Activated gamma-delta T cell treated with anti-CD3 and anti-CD28 coated beads, Interleukin-2, amount 50 U/mL, for 16 hours (primary cell): ENCODE measurements at regions not wholly inside any gene's neighbourhood (a gene's known extent, or its start where the extent isn't known, plus 50 kb on each side); places are given as distances from the start of the nearest gene placed in this dataset.

ENCODE experiments used
- DNase-seq: peaks from one replicate; pipeline ENCODE4 v3.0.0-alpha.2; 2020; ENCODE audit warnings: low read depth

GRCh38 chr3:105030211-105030610 lies 336.5 kb upstream of the ALCAM start:
- DNase-seq, result no peak

- no peak for DNase-seq
Measured at GRCh38 chr3:105032541-105032940, 334.2 kb upstream of the ALCAM start.

DNA sequence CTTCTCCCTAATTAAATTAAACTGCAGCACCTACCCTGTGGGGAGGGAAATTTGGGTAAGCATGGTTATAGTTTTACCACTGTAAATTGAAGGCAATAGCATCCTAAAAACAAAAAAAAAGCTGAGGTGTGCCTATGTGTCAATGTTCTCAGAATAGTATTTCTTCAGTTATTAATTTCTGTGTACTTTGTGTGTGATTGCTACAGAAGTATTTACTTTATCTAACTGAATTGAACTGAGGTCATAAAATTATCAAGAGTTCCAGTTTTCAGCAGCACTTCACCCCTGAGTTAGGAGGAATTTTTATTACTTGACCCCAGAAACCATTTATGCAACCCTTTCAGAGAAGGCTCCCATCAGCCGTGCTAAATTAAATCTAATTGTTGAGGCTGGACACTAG lies 333.6 kb upstream of the ALCAM start:
- DNase-seq, result no peak

DNA sequence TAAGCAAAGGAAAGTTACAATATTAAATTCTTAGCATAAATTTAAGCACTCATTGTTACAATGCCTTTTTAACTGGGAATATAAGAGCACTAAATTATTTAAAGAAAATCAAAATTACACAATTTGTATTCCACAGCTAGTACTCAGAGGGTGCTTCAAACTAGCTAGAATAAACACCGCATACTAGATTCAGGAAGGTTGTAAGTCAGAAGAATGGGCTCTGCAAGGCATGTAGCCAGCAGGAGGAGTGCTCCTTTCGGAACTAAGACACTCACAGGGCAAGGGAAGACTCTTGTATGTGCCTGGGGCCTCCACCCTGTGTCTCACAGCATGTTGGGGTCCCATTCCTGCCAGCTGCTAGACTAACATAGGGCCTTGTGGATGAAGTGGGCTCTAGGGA lies 327.7 kb upstream of the ALCAM start:
- DNase-seq, result no peak

- DNase-seq, result no peak
Measured at GRCh38 chr3:105040026-105040622, 326.6 kb upstream of the ALCAM start.

GRCh38 chr3:105042586-105042985 lies 324.1 kb upstream of the ALCAM start:
- DNase-seq, result no peak

DNA sequence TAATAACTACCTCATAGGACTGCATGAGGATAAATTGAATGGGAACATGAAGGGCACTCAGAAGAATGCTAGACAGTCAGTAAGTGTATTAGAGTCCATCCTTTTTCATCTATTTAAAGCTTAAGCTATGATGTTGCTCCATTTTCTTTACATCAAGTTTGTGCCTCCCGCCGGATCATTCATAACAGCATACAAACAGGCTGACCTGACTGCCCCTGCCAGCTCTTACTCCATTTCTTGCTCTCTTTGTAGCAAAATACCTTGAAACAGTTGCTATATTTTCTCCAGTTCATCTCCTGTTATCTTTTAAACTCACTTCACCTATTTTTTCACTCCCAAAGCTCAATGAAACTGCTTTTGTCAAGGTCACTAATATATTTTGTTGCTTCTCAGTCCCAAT lies 315.6 kb upstream of the ALCAM start:
- no peak for DNase-seq

DNA sequence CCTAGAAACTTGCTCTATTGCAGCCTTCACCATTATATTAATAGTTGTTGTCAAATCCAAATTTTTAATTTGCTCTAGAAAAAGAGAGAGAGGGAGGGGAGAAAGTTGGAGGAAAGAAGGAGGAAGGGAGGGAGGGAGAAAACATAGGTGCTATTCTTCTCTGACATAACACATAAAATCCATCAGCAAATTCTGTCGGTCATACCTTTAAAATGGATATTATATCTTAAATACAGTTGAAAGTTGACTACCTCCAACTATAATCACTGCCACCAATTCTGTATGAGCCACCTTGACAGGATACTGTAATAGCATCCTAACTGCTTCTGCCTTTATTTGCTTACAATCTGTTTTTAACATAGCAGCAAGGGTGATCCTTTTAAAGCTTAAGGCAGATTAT lies 314.7 kb upstream of the ALCAM start:
- DNase-seq, result no peak

DNA sequence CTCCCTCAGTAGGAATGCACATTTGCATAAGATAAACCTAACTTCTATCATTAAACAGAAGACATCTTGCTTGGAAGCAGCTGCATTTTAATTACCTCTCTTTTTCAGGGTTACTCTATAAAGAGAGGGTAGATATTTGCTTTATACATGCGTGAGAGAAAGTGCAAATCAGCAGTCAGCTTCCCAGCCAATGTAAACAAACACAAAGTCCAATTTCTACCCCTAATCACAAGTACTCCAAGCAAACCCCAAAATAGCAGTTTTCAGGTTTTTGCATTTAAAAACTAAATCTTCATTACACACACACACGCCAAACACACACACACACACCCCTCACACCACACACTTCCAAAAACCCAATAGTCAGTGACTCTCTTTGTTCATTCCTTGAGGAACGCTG lies 303.9 kb upstream of the ALCAM start:
- no peak for DNase-seq

DNA sequence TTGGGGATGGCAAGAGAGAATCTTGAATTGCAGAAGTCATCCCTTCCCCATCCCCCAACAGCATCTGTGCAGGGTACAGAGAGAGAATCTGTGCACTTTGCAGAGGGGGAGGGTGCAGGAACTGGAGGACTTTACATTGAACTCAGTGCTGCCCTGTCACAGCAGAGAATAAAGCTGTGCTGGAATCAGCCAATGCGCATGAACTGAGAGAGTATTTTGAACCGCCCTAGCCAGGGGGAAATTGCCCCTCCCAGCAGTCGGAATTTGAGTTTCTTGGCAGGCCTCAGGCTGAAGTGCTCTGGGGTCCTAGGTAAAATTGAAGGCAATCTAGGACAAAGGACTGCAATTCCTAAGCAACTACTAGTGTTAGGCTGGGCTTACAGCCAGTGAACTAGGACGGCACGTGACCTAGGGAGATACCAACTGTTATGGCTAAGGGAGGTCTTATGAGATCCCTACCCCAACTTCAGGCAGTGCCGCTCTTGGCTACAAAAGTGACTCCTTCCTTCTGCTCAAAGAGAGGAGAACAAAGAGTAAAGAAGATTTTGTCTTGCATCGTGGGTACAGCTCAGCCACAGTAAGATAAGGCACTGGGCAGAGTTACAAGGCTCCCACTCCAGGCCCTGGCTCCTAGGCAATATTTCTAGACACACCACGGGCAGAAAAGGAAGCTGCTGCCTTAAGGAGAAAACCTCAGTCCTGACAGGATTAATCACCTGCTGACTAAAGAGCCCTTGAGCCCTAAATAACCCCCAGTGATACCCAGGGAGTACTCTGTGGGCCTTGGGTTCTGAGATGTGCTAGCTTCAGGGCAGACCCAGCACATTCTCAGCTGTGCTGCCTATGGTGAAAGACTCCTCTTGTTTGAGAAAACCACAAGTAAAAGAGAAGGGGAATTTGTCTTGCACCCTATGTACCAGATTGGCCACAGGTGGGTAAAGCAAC lies 300.5 kb upstream of the ALCAM start:
- no peak for DNase-seq

GRCh38 chr3:105067361-105067760 lies 299.3 kb upstream of the ALCAM start:
- DNase-seq, result no peak

DNA sequence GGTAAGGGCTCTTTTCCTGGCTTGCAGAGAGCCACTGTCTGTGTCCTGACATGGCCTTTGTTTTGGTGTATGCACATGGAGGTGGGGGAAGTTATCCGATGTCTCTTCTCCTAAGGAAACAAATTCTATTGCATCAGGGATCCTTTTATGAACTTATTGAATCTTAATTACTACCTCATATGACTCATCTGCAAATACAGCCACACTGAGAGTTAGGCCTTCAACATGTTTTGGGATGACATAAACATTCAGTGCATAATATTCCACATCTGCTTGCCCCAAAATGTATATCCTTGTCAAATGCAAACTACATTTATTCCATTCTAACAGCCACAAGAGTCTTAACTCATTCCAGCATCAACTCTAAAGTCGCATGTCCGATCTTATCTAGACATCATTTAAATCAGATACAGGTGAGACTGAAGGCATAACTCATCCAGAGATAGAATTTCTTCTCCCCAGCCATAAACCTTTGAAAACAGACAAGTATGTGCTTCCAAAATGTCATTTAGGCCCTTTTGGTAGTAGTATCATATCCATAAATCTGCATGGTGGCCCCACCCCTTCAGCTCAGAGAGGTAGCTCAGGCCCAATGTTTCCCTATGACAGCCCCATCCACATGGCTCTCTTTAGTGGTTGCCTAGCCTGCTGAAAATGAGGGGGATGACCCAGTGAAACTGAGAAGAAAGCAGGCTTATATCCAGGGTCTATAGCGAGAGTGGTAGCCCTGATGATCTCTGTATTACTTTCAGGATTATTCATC lies 289.5 kb upstream of the ALCAM start:
- DNase-seq, result no peak

DNA sequence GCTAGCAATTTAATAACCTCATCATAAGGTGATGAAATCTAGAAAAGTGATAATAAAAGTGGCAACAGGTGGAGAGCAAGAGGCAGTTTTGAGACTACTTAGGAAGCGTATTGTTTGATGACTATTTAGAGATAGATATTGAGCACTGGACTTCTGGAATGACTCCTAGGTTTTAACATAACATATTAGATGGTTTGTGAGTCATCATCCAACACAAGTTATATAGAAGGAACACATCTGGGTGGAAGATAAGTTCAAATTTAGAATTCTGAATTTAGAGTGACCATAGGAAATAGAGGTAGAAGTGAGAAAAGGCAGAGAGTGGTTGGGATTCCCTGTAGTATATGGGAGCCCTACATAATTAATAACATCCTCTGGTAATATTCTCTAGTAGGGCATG lies 282.8 kb upstream of the ALCAM start:
- DNase-seq, result no peak

DNA sequence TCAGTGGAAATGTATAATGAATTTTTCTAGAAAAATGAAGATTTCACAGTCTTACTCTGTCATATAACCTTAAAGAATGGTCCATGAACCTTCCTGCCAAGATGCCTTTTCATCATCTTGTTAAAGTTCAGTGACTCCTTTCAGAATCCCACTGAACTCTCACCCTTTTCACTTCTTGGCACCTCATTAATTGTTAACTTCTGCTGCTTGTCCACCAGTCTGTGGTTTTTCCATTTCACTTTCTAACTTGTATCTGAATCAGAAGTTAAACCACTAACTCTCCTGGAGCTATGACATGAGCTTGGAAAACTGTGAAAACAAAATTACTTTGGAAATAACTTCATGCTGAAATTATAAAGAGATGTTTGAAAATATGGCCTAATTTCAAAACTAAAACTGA lies 281.2 kb upstream of the ALCAM start:
- no peak for DNase-seq

DNA sequence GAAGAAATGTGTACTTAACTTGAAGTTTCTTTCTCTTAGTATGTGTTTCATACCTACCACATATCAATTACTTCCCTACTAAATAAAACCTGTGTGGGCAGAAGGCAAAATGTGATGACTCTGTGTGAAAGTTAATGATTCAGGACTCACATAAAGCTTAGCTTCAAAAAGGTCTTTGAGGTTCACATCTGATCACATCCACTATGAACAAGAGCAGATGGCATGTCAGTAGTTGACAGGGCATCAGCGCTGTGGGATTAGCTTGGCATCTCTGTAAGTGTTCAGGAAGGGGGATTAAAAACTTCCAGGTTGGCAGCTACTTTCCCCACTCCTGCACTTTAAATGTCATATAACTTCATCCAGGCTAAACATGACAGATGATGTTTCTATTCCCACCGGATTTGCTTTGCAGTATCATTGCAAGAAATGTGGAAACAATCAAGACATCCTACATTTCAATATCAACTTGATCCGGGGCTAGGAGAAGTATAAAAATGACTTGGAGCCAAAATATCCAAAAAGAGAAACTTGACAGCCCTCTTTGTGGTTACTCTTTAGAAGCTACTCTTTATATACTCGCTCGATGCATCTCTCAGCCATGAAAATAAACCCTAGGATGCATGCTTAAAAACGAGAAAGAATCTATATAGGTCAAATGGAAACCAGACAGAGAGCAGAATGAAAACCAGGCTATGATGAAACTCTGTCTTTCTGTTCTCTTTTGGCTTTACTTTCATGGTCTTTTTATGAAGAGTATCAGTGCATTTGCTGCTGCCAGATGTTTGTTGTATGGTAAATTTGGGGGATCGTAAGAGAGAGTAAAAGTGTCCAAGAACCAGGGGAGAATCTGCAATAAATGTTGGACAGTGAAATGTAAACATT lies 273.1 kb upstream of the ALCAM start:
- no peak for DNase-seq

DNA sequence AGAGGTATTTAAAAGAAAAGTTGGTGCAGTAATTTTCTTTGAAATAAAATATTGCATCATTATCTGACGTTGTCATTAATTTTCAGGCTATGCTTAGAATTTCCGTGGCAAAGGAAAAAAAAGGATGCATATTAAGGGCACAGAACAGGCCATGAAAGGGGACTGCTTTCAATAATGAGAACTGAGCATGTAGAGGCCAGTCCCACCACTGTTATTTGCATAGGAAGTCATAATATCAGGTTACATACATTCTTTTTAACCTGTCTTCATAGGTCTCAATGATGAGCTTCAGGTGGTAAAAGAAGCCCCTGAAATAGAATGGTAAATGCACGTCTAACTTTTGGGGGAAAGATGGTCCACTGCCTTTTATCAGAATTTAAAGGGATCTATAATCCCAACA lies 272.1 kb upstream of the ALCAM start:
- DNase-seq, result no peak

DNA sequence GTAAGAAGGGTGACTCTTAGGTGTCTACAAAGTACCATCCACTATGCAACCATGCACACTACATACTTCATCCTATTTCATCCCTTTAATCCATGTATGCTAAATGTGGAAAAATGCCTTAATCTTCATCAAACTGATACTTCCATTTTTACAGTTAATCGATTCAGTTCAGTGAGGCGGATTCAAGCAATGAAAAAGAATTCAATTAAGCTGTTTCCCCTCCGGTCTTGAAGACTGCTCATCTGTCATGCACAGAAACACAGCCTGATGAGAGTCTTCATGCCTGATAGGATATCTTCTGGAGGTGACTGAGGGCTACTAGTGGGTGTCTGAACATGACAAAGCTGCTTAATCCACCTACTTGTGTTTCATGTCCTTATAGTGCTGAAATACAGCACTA lies 270.6 kb upstream of the ALCAM start:
- DNase-seq, result no peak

- no peak for DNase-seq
Measured at GRCh38 chr3:105101603-105102002, 265.1 kb upstream of the ALCAM start.

- no peak for DNase-seq
Measured at GRCh38 chr3:105103139-105103538, 263.6 kb upstream of the ALCAM start.

DNA sequence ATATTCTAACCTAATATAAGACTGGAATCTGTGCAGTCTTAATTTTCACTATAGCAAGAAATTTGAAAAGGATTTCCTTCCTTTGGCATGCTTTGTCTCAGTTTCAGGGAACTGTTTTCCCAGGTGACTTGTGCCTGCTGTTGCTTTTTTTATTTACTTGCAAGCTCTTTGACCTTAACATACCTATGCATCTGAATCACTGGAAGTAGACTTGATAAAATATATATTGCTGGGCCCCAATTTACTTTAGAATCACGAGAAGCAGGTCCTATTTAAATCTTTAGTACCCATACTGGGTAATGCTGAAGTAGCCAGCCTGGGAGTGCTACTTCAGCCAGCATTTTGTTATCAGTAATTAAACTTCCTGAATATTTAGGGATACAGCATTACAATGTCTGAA lies 257.9 kb upstream of the ALCAM start:
- DNase-seq, result no peak

GRCh38 chr3:105118905-105119304 lies 247.8 kb upstream of the ALCAM start:
- DNase-seq, result no peak

GRCh38 chr3:105119801-105120340 lies 246.8 kb upstream of the ALCAM start:
- no peak for DNase-seq
